GM23338 (cell line): ENCODE measurements at regions not wholly inside any gene's neighbourhood (a gene's known extent, or its start where the extent isn't known, plus 50 kb on each side); places are given as distances from the start of the nearest gene placed in this dataset.

Source experiments
- ATAC-seq: fragments of 200-7000 bp; cut with Tn5 transposase; 3 replicates; pipeline ENCODE4 v1.9.1; 2020
- DNase-seq: peaks from one replicate; pipeline ENCODE4 v3.0.0-alpha.2; 2015; ENCODE audit warnings: low spot score
- H2AFZ ChIP-seq: fragments of 200-600 bp; sonication (generic); 2 replicates; pipeline ENCODE4 v1.8.0; 2016; ENCODE audit warnings: antibody characterized with exemption, mild to moderate bottlenecking, moderate library complexity
- H3F3A ChIP-seq: fragments of 200-600 bp; sonication (generic); replicated peaks from 2 replicates; pipeline ENCODE4 v1.8.0; 2017; ENCODE audit warnings: antibody characterized with exemption, mixed run types, low read depth
- H3K27ac ChIP-seq: fragments of 200-600 bp; sonication (generic); 2 replicates; pipeline ENCODE4 v1.6.1; 2016; ENCODE audit warnings: low read depth
- H3K27me3 ChIP-seq: fragments of 200-600 bp; sonication (generic); 2 replicates; pipeline ENCODE4 v1.8.0; 2016; ENCODE audit warnings: mild to moderate bottlenecking, mixed run types, moderate library complexity; ENCODE audit not compliant: insufficient read depth
- H3K36me3 ChIP-seq: fragments of 200-600 bp; sonication (generic); 2 replicates; pipeline ENCODE4 v1.8.0; 2016; ENCODE audit warnings: mild to moderate bottlenecking; ENCODE audit not compliant: insufficient read depth
- H3K4me1 ChIP-seq: fragments of 200-600 bp; sonication (generic); 2 replicates; pipeline ENCODE4 v1.8.0; 2016; ENCODE audit warnings: mild to moderate bottlenecking, moderate library complexity; ENCODE audit not compliant: insufficient read depth
- H3K4me2 ChIP-seq: fragments of 200-600 bp; sonication (generic); 2 replicates; pipeline ENCODE4 v1.7.1; 2017; ENCODE audit warnings: mixed run types
- H3K4me3 ChIP-seq: fragments of 200-600 bp; sonication (generic); 2 replicates; pipeline ENCODE4 v1.6.1; 2016; ENCODE audit warnings: mixed run types
- H3K79me2 ChIP-seq: fragments of 200-600 bp; sonication (generic); replicated peaks from 2 replicates; pipeline ENCODE4 v1.8.0; 2017; ENCODE audit warnings: mild to moderate bottlenecking; ENCODE audit not compliant: insufficient read depth
- H3K9me2 ChIP-seq: fragments of 200-600 bp; sonication (generic); 2 replicates; pipeline ENCODE4 v1.8.0; 2017; ENCODE audit not compliant: insufficient read depth
- H4K20me1 ChIP-seq: fragments of 200-600 bp; sonication (generic); replicated peaks from 2 replicates; pipeline ENCODE4 v1.8.0; 2017; ENCODE audit warnings: mild to moderate bottlenecking; ENCODE audit not compliant: insufficient read depth
- H3K27ac Mint-ChIP-seq: 2 replicates; pipeline ENCODE4 v1.8.0; 2020; ENCODE audit warnings: inconsistent platforms, mild to moderate bottlenecking, moderate library complexity, mixed read lengths
- H3K27me3 Mint-ChIP-seq: 3 replicates; pipeline ENCODE4 v1.8.0; 2022; ENCODE audit warnings: low read depth, mild to moderate bottlenecking, moderate library complexity, mixed read lengths, inconsistent platforms; ENCODE audit not compliant: insufficient read depth, poor library complexity
- H3K36me3 Mint-ChIP-seq: 3 replicates; pipeline ENCODE4 v1.8.0; 2021; ENCODE audit warnings: low read depth, mild to moderate bottlenecking, inconsistent platforms, moderate library complexity, mixed read lengths
- H3K4me1 Mint-ChIP-seq: 3 replicates; pipeline ENCODE4 v1.8.0; 2020; ENCODE audit warnings: mild to moderate bottlenecking, inconsistent platforms, mixed read lengths
- H3K4me3 Mint-ChIP-seq: 3 replicates; pipeline ENCODE4 v1.8.0; 2021; ENCODE audit warnings: moderate library complexity, mild to moderate bottlenecking, inconsistent platforms, mixed read lengths
- H3K9me3 Mint-ChIP-seq: 3 replicates; pipeline ENCODE4 v1.8.0; 2020; ENCODE audit warnings: moderate library complexity, mild to moderate bottlenecking, inconsistent platforms, mixed read lengths
- CREB1 ChIP-seq: fragments of 250-450 bp; sonication (Bioruptor Pico); IDR thresholded peaks from 2 replicates; pipeline ENCODE4 v1.5.0; 2020; ENCODE audit warnings: low read depth, mild to moderate bottlenecking, moderate library complexity
- EZH2 ChIP-seq: fragments of 200-600 bp; sonication (generic); IDR thresholded peaks from one replicate; pipeline ENCODE4 v1.8.0; 2017; ENCODE audit warnings: antibody characterized with exemption, mild to moderate bottlenecking, low read depth; ENCODE audit not compliant: unreplicated experiment
- EZH2phosphoT487 ChIP-seq: fragments of 200-600 bp; sonication (generic); IDR thresholded peaks from one replicate; pipeline ENCODE4 v1.8.1; 2018; ENCODE audit warnings: antibody characterized with exemption; ENCODE audit not compliant: unreplicated experiment
- JUNB ChIP-seq: IDR thresholded peaks from one replicate; pipeline ENCODE4 v1.6.1; 2016; ENCODE audit warnings: antibody characterized with exemption; ENCODE audit not compliant: unreplicated experiment
- NANOG ChIP-seq: IDR thresholded peaks from 2 replicates; pipeline ENCODE4 v1.6.1; 2016; ENCODE audit warnings: antibody characterized with exemption, borderline replicate concordance
- POLR2AphosphoS5 ChIP-seq: IDR thresholded peaks from 2 replicates; pipeline ENCODE4 v1.6.1; 2016; ENCODE audit warnings: antibody characterized with exemption, low read depth
- STAT1 ChIP-seq: IDR thresholded peaks from one replicate; pipeline ENCODE4 v1.6.1; 2016; ENCODE audit warnings: antibody characterized with exemption; ENCODE audit not compliant: unreplicated experiment
- ZNF114 ChIP-seq: fragments of 250-450 bp; sonication (Bioruptor Pico); IDR thresholded peaks from 2 replicates; pipeline ENCODE4 v1.5.0; 2020; ENCODE audit warnings: mild to moderate bottlenecking, moderate library complexity
- ZNF331 ChIP-seq: fragments of 250-450 bp; sonication (Bioruptor Pico); IDR thresholded peaks from 2 replicates; pipeline ENCODE4 v1.5.0; 2020; ENCODE audit warnings: low read depth, mild to moderate bottlenecking, moderate library complexity
- ZNF462 ChIP-seq: fragments of 250-450 bp; sonication (Bioruptor Pico); IDR thresholded peaks from 2 replicates; pipeline ENCODE4 v1.5.0; 2020; ENCODE audit warnings: mild to moderate bottlenecking, moderate library complexity
- TF ChIP-seq, protein P1 (sequence below): IDR thresholded peaks from one replicate; pipeline ENCODE4 v1.6.1; 2018; ENCODE audit warnings: antibody characterized with exemption; ENCODE audit not compliant: unreplicated experiment
- TF ChIP-seq, protein P2 (sequence below), 2 experiments: fragments of 200-600 bp in 1 of 2; sonication (generic) in 1 of 2; conservative IDR thresholded peaks; 2 replicates each; pipeline versions ENCODE4 v1.5.1 to v1.6.1; 2016 to 2017; ENCODE audit warnings: antibody characterized with exemption in 2 of 2, low read depth in 2 of 2, mild to moderate bottlenecking in 2 of 2, moderate library complexity in 1 of 2
- TF ChIP-seq, protein P3 (sequence below): IDR thresholded peaks from 2 replicates; pipeline ENCODE4 v1.6.1; 2016; ENCODE audit warnings: antibody characterized with exemption

GRCh38 chr15:61476741-61477140 lies 247.6 kb upstream of the RORA start (continued):
- no peak for TF ChIP-seq EZH2phosphoT487
- no peak for TF ChIP-seq NANOG
- no peak for TF ChIP-seq STAT1
- no peak for TF ChIP-seq ZNF331 (CRISPR knock-in tag)

DNA sequence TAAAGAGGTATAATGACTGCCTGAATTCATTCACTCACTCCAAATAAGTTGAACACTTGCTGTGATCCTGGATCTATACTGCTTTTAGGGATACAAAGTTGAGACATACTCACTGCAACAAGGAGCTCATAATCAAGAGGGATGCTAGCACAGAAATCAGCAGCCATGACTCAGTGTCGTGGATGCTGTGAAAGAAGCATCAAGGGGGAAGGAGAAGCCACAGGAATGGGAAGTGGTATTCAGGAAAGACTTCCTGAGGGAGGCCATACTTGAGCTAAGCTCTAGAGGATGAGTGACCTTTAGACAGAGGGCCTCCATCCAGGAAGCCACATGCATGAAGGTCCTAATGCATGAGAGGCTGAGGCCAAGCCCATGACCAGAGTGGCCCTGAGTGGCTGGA lies 245.7 kb upstream of the RORA start:
- Histone ChIP-seq H3K79me2 (no peaks in the 10 kb centered on the region), H3F3A (no peaks in the 10 kb centered on the region), H3K9me2 (peaks cover 10% of the 10 kb centered on the region; the same call in 1 of the 2 replicates), H3K4me1 (no peaks in the 10 kb centered on the region), H3K27ac (no peak overlapping the region), H3K27me3 (no peaks in the 10 kb centered on the region), H3K4me2 (no peak overlapping the region), H4K20me1 (no peaks in the 10 kb centered on the region), H3K4me3 (no peak overlapping the region), H3K36me3 (no peaks in the 10 kb centered on the region), H2AFZ (no peak overlapping the region)
- Mint-ChIP-seq H3K27me3 (peaks cover 3% of the 10 kb centered on the region), H3K27ac (no peak overlapping the region), H3K4me1 (no peaks in the 10 kb centered on the region), H3K4me3 (no peak overlapping the region), H3K36me3 (no peaks in the 10 kb centered on the region), H3K9me3 (no peaks in the 10 kb centered on the region)
- ATAC-seq, result no peak
- no peak for DNase-seq
- TF ChIP-seq POLR2AphosphoS5, result no peak
- no peak for TF ChIP-seq EZH2
- no peak for TF ChIP-seq ZNF462 (CRISPR knock-in tag)
- TF ChIP-seq CREB1 (CRISPR knock-in tag), result no peak
- TF ChIP-seq, protein P1, sequence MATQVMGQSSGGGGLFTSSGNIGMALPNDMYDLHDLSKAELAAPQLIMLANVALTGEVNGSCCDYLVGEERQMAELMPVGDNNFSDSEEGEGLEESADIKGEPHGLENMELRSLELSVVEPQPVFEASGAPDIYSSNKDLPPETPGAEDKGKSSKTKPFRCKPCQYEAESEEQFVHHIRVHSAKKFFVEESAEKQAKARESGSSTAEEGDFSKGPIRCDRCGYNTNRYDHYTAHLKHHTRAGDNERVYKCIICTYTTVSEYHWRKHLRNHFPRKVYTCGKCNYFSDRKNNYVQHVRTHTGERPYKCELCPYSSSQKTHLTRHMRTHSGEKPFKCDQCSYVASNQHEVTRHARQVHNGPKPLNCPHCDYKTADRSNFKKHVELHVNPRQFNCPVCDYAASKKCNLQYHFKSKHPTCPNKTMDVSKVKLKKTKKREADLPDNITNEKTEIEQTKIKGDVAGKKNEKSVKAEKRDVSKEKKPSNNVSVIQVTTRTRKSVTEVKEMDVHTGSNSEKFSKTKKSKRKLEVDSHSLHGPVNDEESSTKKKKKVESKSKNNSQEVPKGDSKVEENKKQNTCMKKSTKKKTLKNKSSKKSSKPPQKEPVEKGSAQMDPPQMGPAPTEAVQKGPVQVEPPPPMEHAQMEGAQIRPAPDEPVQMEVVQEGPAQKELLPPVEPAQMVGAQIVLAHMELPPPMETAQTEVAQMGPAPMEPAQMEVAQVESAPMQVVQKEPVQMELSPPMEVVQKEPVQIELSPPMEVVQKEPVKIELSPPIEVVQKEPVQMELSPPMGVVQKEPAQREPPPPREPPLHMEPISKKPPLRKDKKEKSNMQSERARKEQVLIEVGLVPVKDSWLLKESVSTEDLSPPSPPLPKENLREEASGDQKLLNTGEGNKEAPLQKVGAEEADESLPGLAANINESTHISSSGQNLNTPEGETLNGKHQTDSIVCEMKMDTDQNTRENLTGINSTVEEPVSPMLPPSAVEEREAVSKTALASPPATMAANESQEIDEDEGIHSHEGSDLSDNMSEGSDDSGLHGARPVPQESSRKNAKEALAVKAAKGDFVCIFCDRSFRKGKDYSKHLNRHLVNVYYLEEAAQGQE, result no peak
- TF ChIP-seq STAT1, result no peak
- TF ChIP-seq, protein P2, sequence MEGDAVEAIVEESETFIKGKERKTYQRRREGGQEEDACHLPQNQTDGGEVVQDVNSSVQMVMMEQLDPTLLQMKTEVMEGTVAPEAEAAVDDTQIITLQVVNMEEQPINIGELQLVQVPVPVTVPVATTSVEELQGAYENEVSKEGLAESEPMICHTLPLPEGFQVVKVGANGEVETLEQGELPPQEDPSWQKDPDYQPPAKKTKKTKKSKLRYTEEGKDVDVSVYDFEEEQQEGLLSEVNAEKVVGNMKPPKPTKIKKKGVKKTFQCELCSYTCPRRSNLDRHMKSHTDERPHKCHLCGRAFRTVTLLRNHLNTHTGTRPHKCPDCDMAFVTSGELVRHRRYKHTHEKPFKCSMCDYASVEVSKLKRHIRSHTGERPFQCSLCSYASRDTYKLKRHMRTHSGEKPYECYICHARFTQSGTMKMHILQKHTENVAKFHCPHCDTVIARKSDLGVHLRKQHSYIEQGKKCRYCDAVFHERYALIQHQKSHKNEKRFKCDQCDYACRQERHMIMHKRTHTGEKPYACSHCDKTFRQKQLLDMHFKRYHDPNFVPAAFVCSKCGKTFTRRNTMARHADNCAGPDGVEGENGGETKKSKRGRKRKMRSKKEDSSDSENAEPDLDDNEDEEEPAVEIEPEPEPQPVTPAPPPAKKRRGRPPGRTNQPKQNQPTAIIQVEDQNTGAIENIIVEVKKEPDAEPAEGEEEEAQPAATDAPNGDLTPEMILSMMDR (conservative IDR thresholded peaks at IDR 0.05; ENCODE audit: low read depth in 2 of 2), result no peak
- TF ChIP-seq, protein P3, sequence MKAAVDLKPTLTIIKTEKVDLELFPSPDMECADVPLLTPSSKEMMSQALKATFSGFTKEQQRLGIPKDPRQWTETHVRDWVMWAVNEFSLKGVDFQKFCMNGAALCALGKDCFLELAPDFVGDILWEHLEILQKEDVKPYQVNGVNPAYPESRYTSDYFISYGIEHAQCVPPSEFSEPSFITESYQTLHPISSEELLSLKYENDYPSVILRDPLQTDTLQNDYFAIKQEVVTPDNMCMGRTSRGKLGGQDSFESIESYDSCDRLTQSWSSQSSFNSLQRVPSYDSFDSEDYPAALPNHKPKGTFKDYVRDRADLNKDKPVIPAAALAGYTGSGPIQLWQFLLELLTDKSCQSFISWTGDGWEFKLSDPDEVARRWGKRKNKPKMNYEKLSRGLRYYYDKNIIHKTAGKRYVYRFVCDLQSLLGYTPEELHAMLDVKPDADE, result no peak
- no peak for TF ChIP-seq EZH2phosphoT487
- no peak for TF ChIP-seq ZNF114 (CRISPR knock-in tag)
- TF ChIP-seq ZNF331 (CRISPR knock-in tag), result no peak
- no peak for TF ChIP-seq JUNB
- no peak for TF ChIP-seq NANOG
